ENCODE measurements at regions not wholly inside any gene's neighbourhood (a gene's known extent, or its start where the extent isn't known, plus 50 kb on each side); places are given as distances from the start of the nearest gene placed in this dataset.

- no peak for TF ChIP-seq CTCF (IDR thresholded peaks at IDR 0.05)
- TF ChIP-seq POLR2A (IDR thresholded peaks at IDR 0.05) = no peak
- TF ChIP-seq POLR2AphosphoS5 (IDR thresholded peaks at IDR 0.05) = no peak
Measured at GRCh38 chr18:29063346-29063745, 886.4 kb upstream of the CDH2 start.
